ENCODE measurements at regions not wholly inside any gene's neighbourhood (a gene's known extent, or its start where the extent isn't known, plus 50 kb on each side); places are given as distances from the start of the nearest gene placed in this dataset.

GRCh38 chr2:56118474-56118873 lies 65.3 kb upstream of the CCDC85A start:
- no peaks in the 10 kb centered on the region for H3K9me3 ChIP-seq (ENCODE audit: low read depth)
- H3K27ac ChIP-seq, result no peak overlapping the region
- no peak overlapping the region for H3K4me3 ChIP-seq
- H3K36me3 ChIP-seq, result no peaks in the 10 kb centered on the region
- no peak for TF ChIP-seq CTCF (IDR thresholded peaks at IDR 0.05; ENCODE audit: low read depth, low read length)
- no peak for DNase-seq (ENCODE audit: low read depth in 1 of 2, low spot score in 1 of 2)
- no peaks in the 10 kb centered on the region for H3K27me3 ChIP-seq
- H3K4me1 ChIP-seq (ENCODE audit: low read depth), result no peaks in the 10 kb centered on the region

- H3K36me3 ChIP-seq, result no peaks in the 10 kb centered on the region
- H3K4me3 ChIP-seq, result no peak overlapping the region
- no peak for TF ChIP-seq CTCF (IDR thresholded peaks at IDR 0.05; ENCODE audit: low read depth, low read length)
- no peak overlapping the region for H3K27ac ChIP-seq
- H3K4me1 ChIP-seq (ENCODE audit: low read depth), result no peaks in the 10 kb centered on the region
- H3K9me3 ChIP-seq (ENCODE audit: low read depth), result no peaks in the 10 kb centered on the region
- H3K27me3 ChIP-seq, result no peaks in the 10 kb centered on the region
- DNase-seq (ENCODE audit: low read depth in 1 of 2, low spot score in 1 of 2), result no peak
Measured at GRCh38 chr2:56121995-56122394, 61.8 kb upstream of the CCDC85A start.

- no peak for TF ChIP-seq CTCF (IDR thresholded peaks at IDR 0.05; ENCODE audit: low read depth, low read length)
- Histone ChIP-seq H3K4me1 (ENCODE audit: low read depth) (no peaks in the 10 kb centered on the region), H3K4me3 (no peak overlapping the region), H3K9me3 (ENCODE audit: low read depth) (no peaks in the 10 kb centered on the region), H3K36me3 (no peaks in the 10 kb centered on the region), H3K27me3 (no peaks in the 10 kb centered on the region), H3K27ac (no peak overlapping the region)
- no peak for DNase-seq (ENCODE audit: low read depth in 1 of 2, low spot score in 1 of 2)
Measured at GRCh38 chr2:56123538-56123937, 60.3 kb upstream of the CCDC85A start.

GRCh38 chr2:56127010-56127409 lies 56.8 kb upstream of the CCDC85A start:
- Histone ChIP-seq H3K27me3 (no peaks in the 10 kb centered on the region), H3K36me3 (no peaks in the 10 kb centered on the region), H3K4me3 (no peak overlapping the region), H3K27ac (no peak overlapping the region), H3K4me1 (ENCODE audit: low read depth) (no peaks in the 10 kb centered on the region), H3K9me3 (ENCODE audit: low read depth) (no peaks in the 10 kb centered on the region)
- TF ChIP-seq CTCF (IDR thresholded peaks at IDR 0.05; ENCODE audit: low read depth, low read length), result no peak
- DNase-seq (ENCODE audit: low read depth in 1 of 2, low spot score in 1 of 2), result no peak

GRCh38 chr2:56127463-56128152 lies 56.2 kb upstream of the CCDC85A start:
- Histone ChIP-seq H3K27ac (no peak overlapping the region), H3K4me1 (ENCODE audit: low read depth) (no peaks in the 10 kb centered on the region), H3K27me3 (no peaks in the 10 kb centered on the region), H3K4me3 (no peak overlapping the region), H3K36me3 (no peaks in the 10 kb centered on the region), H3K9me3 (ENCODE audit: low read depth) (no peaks in the 10 kb centered on the region)
- no peak for DNase-seq (ENCODE audit: low read depth in 1 of 2, low spot score in 1 of 2)
- no peak for TF ChIP-seq CTCF (IDR thresholded peaks at IDR 0.05; ENCODE audit: low read depth, low read length)

Measured in cardiac muscle cell (in vitro differentiated cells and primary cell).